ENCODE measurements at regions not wholly inside any gene's neighbourhood (a gene's known extent, or its start where the extent isn't known, plus 50 kb on each side); places are given as distances from the start of the nearest gene placed in this dataset.

DNA sequence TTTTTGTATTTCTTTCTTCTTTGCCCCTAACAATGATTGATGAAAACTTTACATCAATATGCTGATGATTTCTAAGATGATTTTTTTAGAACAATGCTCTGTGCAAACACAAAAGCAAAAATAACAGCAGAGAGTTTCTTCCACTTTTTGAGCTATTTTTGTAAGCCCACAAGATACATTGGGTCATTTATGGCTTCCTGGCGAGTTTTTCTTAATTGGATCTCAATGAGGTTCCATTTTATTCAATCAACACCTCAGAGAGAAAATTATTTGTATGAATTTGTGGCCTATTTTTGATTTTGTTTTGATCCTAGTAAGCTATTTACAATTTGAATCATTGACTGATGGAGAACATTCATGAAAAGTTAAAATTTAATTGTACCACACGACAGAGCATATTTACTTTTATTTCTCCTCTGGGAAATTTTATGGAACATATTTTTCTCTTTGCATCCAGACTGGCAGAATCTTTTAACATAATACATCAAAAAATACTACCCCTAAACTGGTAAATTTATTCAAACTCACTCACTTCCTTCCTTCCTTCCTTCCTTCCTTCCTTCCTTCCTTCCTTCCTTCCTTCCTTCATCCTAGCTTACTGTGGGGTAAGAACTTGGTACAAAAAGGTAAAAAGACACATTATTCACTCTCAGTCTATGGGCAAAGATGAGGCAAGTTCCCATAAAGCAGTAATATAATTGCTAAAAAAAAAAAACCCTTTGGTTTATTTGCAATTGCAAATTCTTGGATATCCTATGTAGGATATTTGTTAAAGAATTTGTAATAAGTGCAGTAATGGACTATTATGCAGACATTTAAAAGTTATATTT lies 710.4 kb downstream of the SLC4A3 start:
- CTCF ChIA-PET: no interaction called here
- Mint-ChIP-seq H3K4me1 (no peaks in the 10 kb centered on the region), H3K9me3 (ENCODE audit: low read depth) (peaks cover 4% of the 10 kb centered on the region), H3K36me3 (ENCODE audit: low read depth) (no peaks in the 10 kb centered on the region), H3K27ac (no peak overlapping the region), H3K27me3 (no peaks in the 10 kb centered on the region), H3K4me3 (no peak overlapping the region)
- intact Hi-C loops (cut with DNase I, micrococcal nuclease): no loop called here
- ATAC-seq (no peak), DNase-seq (no peak)
- POLR2A ChIA-PET: no interaction called here

GRCh38 chr2:220341014-220341413 lies 713.6 kb downstream of the SLC4A3 start:
- ATAC-seq: no peak

GRCh38 chr2:220346919-220347318 lies 719.5 kb downstream of the SLC4A3 start:
- Mint-ChIP-seq H3K4me1 (no peaks in the 10 kb centered on the region), H3K4me3 (no peak overlapping the region), H3K9me3 (ENCODE audit: low read depth) (peaks cover 2% of the 10 kb centered on the region), H3K36me3 (ENCODE audit: low read depth) (no peaks in the 10 kb centered on the region), H3K27ac (no peak overlapping the region), H3K27me3 (no peaks in the 10 kb centered on the region)
- ChIA-PET POLR2A (no interaction called here), CTCF (no interaction called here)
- intact Hi-C loops (cut with DNase I, micrococcal nuclease): no loop called here
- DNase-seq (no peak), ATAC-seq (no peak)

More at GRCh38 chr2:220341014-220341413, 713.6 kb downstream of the SLC4A3 start:
- ChIA-PET CTCF (no interaction called here), POLR2A (no interaction called here)
- no peaks in the 10 kb centered on the region for H3K36me3 Mint-ChIP-seq (ENCODE audit: low read depth)
- H3K4me1 Mint-ChIP-seq: no peaks in the 10 kb centered on the region
- intact Hi-C loops (cut with DNase I, micrococcal nuclease): no loop called here
- no peaks in the 10 kb centered on the region for H3K27me3 Mint-ChIP-seq
- no peak for DNase-seq
- no peak overlapping the region for H3K27ac Mint-ChIP-seq
- H3K9me3 Mint-ChIP-seq (ENCODE audit: low read depth): peaks cover 2% of the 10 kb centered on the region
- no peak overlapping the region for H3K4me3 Mint-ChIP-seq

DNA sequence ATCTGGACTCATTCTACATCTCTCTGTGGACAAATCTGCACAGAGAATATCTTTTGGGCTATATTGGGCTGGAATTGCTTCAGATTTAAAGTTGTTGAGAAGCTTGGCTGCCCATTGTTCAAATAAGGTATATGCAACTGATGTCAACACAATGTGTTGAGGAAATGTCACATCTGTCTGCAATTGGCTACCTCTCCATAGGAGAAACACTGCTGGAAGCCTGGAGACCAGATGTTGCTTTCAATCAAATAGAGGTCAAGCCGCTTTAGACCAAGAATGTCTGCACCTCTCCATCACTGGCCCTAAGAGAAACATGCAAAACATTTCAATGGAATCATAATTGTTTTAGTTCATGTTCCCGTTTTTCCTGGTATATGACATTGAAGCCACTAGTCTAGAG lies 720.2 kb downstream of the SLC4A3 start:
- ATAC-seq: no peak
- Mint-ChIP-seq H3K27me3 (no peaks in the 10 kb centered on the region), H3K4me3 (no peak overlapping the region), H3K4me1 (no peaks in the 10 kb centered on the region), H3K27ac (no peak overlapping the region), H3K9me3 (ENCODE audit: low read depth) (peaks cover 2% of the 10 kb centered on the region), H3K36me3 (ENCODE audit: low read depth) (no peaks in the 10 kb centered on the region)
- no peak for DNase-seq
- ChIA-PET CTCF (no interaction called here), POLR2A (no interaction called here)
- intact Hi-C loops (cut with DNase I, micrococcal nuclease): no loop called here

- H3K36me3 Mint-ChIP-seq (ENCODE audit: low read depth): no peaks in the 10 kb centered on the region
- no peak overlapping the region for H3K4me3 Mint-ChIP-seq
- CTCF ChIA-PET: no interaction called here
- H3K27ac Mint-ChIP-seq: no peak overlapping the region
- DNase-seq (no peak), ATAC-seq (no peak)
- no peaks in the 10 kb centered on the region for H3K4me1 Mint-ChIP-seq
- POLR2A ChIA-PET: no interaction called here
- peaks cover 2% of the 10 kb centered on the region for H3K9me3 Mint-ChIP-seq (ENCODE audit: low read depth)
- no peaks in the 10 kb centered on the region for H3K27me3 Mint-ChIP-seq
- intact Hi-C loops (cut with DNase I, micrococcal nuclease): no loop called here
Measured at GRCh38 chr2:220348206-220348605, 720.8 kb downstream of the SLC4A3 start.

GRCh38 chr2:220353897-220354296 lies 726.5 kb downstream of the SLC4A3 start:
- DNase-seq: no peak
- no peak overlapping the region for H3K27ac Mint-ChIP-seq
- ATAC-seq: no peak
- H3K9me3 Mint-ChIP-seq (ENCODE audit: low read depth): peaks cover 2% of the 10 kb centered on the region
- H3K4me3 Mint-ChIP-seq: no peak overlapping the region
- peaks cover 1% of the 10 kb centered on the region for H3K27me3 Mint-ChIP-seq
- intact Hi-C loops (cut with DNase I, micrococcal nuclease): no loop called here
- no peaks in the 10 kb centered on the region for H3K36me3 Mint-ChIP-seq (ENCODE audit: low read depth)
- POLR2A ChIA-PET: no interaction called here
- no peaks in the 10 kb centered on the region for H3K4me1 Mint-ChIP-seq
- CTCF ChIA-PET: interaction anchor here (0.6 kb wide), 1 partner anchor 258 kb away, joined by 3 read pairs; no protein-coding TSS in a partner anchor

DNA sequence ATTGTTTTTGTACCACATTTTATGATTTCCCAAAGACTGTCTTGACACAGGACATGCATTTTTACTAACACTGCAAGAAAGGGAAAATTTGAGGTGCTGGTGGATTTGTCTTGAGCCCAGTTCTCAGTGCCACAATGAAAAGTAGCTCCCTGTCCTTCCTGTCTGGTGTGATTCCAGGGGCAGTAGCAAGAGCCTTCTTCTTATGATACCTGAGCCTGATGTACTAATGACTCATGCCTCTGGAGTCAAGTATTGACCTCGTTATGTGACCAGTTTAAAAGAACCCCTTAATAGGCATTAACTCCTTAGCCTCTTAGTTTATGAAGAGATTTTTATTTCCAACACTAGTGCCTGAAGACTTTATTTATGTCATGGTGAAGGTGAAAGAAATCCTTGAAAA lies 728.6 kb downstream of the SLC4A3 start:
- H3K4me1 Mint-ChIP-seq: no peaks in the 10 kb centered on the region
- ATAC-seq (no peak), DNase-seq (no peak)
- ChIA-PET POLR2A (no interaction called here), CTCF (no interaction called here)
- H3K9me3 Mint-ChIP-seq (ENCODE audit: low read depth): peaks cover 5% of the 10 kb centered on the region
- no peak overlapping the region for H3K4me3 Mint-ChIP-seq
- no peaks in the 10 kb centered on the region for H3K36me3 Mint-ChIP-seq (ENCODE audit: low read depth)
- no peak overlapping the region for H3K27ac Mint-ChIP-seq
- intact Hi-C loops (cut with DNase I, micrococcal nuclease): no loop called here
- H3K27me3 Mint-ChIP-seq: peaks cover 1% of the 10 kb centered on the region

GRCh38 chr2:220365023-220365422 lies 737.6 kb downstream of the SLC4A3 start:
- no peaks in the 10 kb centered on the region for H3K27me3 Mint-ChIP-seq
- H3K4me3 Mint-ChIP-seq: no peak overlapping the region
- no peaks in the 10 kb centered on the region for H3K36me3 Mint-ChIP-seq (ENCODE audit: low read depth)
- intact Hi-C loops (cut with DNase I, micrococcal nuclease): no loop called here
- ATAC-seq (no peak), DNase-seq (no peak)
- H3K4me1 Mint-ChIP-seq: no peaks in the 10 kb centered on the region
- no peak overlapping the region for H3K27ac Mint-ChIP-seq
- peaks cover 2% of the 10 kb centered on the region for H3K9me3 Mint-ChIP-seq (ENCODE audit: low read depth)
- POLR2A ChIA-PET: no interaction called here
- CTCF ChIA-PET: no interaction called here

DNA sequence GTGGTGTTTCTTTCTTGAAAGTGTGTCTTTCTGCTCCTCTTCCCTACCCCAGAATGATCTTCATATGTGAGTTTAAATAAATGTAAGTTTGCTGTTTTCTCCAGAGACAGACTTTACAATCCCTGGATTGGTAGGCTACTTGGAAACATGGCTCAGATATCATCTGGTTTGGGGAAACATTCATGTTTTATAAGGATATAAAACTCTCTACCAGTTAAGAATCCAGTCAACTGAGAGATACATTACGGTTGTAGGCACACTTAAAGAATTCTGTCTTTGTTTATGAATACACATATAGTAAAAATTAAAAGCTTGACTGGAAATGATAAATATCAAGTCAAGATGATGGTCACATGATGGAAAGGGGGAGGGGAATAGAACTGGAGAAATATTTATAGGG lies 739.3 kb downstream of the SLC4A3 start:
- intact Hi-C loops (cut with DNase I, micrococcal nuclease): no loop called here
- Mint-ChIP-seq H3K27me3 (peaks cover 2% of the 10 kb centered on the region), H3K4me3 (no peak overlapping the region), H3K9me3 (ENCODE audit: low read depth) (peaks cover 2% of the 10 kb centered on the region), H3K4me1 (no peaks in the 10 kb centered on the region), H3K36me3 (ENCODE audit: low read depth) (no peaks in the 10 kb centered on the region), H3K27ac (no peak overlapping the region)
- no peak for ATAC-seq
- POLR2A ChIA-PET: no interaction called here
- DNase-seq: no peak
- CTCF ChIA-PET: no interaction called here

DNA sequence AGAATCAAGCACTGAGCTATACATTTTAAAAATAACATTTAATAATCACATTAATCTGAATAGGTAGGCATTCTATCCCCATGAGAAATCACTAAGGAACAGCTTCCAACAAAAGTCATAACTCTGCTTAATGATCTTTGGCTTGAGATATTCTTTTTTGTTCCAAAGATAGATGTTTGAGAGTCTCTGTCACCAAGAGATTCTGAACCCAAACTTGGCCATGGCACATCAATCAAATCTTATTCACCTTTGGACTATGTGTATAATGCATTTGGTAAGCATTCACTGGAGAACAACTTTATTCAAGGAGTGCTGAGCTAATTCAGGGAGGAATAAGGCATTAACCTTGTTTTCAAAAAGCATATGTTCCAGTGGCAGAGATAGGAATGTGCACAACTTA lies 743.3 kb downstream of the SLC4A3 start:
- intact Hi-C loops (cut with DNase I, micrococcal nuclease): no loop called here
- no peak overlapping the region for H3K4me3 Mint-ChIP-seq
- CTCF ChIA-PET: no interaction called here

GRCh38 chr2:220371211-220371610 lies 743.8 kb downstream of the SLC4A3 start:
- Mint-ChIP-seq H3K9me3 (ENCODE audit: low read depth) (peaks cover 2% of the 10 kb centered on the region), H3K27me3 (peaks cover 2% of the 10 kb centered on the region), H3K27ac (no peak overlapping the region), H3K36me3 (ENCODE audit: low read depth) (no peaks in the 10 kb centered on the region), H3K4me1 (no peaks in the 10 kb centered on the region), H3K4me3 (no peak overlapping the region)
- DNase-seq (no peak), ATAC-seq (no peak)
- POLR2A ChIA-PET: no interaction called here
- intact Hi-C loops (cut with DNase I, micrococcal nuclease): no loop called here
- CTCF ChIA-PET: no interaction called here

More for the DNA sequence above, 743.3 kb downstream of the SLC4A3 start:
- POLR2A ChIA-PET: no interaction called here
- peaks cover 2% of the 10 kb centered on the region for H3K9me3 Mint-ChIP-seq (ENCODE audit: low read depth)
- DNase-seq: no peak
- H3K27me3 Mint-ChIP-seq: peaks cover 2% of the 10 kb centered on the region
- no peaks in the 10 kb centered on the region for H3K36me3 Mint-ChIP-seq (ENCODE audit: low read depth)
- H3K27ac Mint-ChIP-seq: no peak overlapping the region
- no peaks in the 10 kb centered on the region for H3K4me1 Mint-ChIP-seq
- ATAC-seq: no peak

- Mint-ChIP-seq H3K4me1 (no peaks in the 10 kb centered on the region), H3K27me3 (peaks cover 2% of the 10 kb centered on the region), H3K9me3 (ENCODE audit: low read depth) (peaks cover 2% of the 10 kb centered on the region), H3K36me3 (ENCODE audit: low read depth) (no peaks in the 10 kb centered on the region), H3K4me3 (no peak overlapping the region), H3K27ac (no peak overlapping the region)
- no peak for ATAC-seq
- no peak for DNase-seq
- ChIA-PET POLR2A (no interaction called here), CTCF (no interaction called here)
- intact Hi-C loops (cut with DNase I, micrococcal nuclease): no loop called here
Measured at GRCh38 chr2:220373878-220374277, 746.4 kb downstream of the SLC4A3 start.

- no peak overlapping the region for H3K4me3 Mint-ChIP-seq
Measured at GRCh38 chr2:220374282-220374681, 746.9 kb downstream of the SLC4A3 start.

More at GRCh38 chr2:220374282-220374681, 746.9 kb downstream of the SLC4A3 start:
- peaks cover 2% of the 10 kb centered on the region for H3K9me3 Mint-ChIP-seq (ENCODE audit: low read depth)
- H3K27ac Mint-ChIP-seq: no peak overlapping the region
- CTCF ChIA-PET: no interaction called here
- DNase-seq (no peak), ATAC-seq (no peak)
- intact Hi-C loops (cut with DNase I, micrococcal nuclease): no loop called here
- H3K27me3 Mint-ChIP-seq: peaks cover 2% of the 10 kb centered on the region
- no peaks in the 10 kb centered on the region for H3K36me3 Mint-ChIP-seq (ENCODE audit: low read depth)
- no peaks in the 10 kb centered on the region for H3K4me1 Mint-ChIP-seq
- POLR2A ChIA-PET: no interaction called here
